Nucleus accumbens (tissue), 56 donors: ENCODE measurements at regions not wholly inside any gene's neighbourhood (a gene's known extent, or its start where the extent isn't known, plus 50 kb on each side); places are given as distances from the start of the nearest gene placed in this dataset.
A peak's percentile ranks its signal among the peaks of the same experiment; 100 is the strongest.

Experiments
- DNase-seq, 56 donors: peaks; one replicate each; lab custom pipeline; 2025; lab: John Stamatoyannopoulos, UW

- DNase-seq: no peak
Observed at GRCh38 chr7:131008840-131009711, 275.1 kb upstream of the KLF14 start.

GRCh38 chr7:131010029-131010716 lies 276.2 kb upstream of the KLF14 start:
- DNase-seq: no peak

GRCh38 chr7:131010717-131011431 lies 276.9 kb upstream of the KLF14 start:
- DNase-seq: no peak

GRCh38 chr7:131011432-131011742 lies 277.4 kb upstream of the KLF14 start:
- DNase-seq: peak in 41 of 56 donors; percentile 15 to 84 (median 47)

- DNase-seq: no peak
Observed at GRCh38 chr7:131011976-131012375, 278.0 kb upstream of the KLF14 start.

- DNase-seq: no peak
Observed at GRCh38 chr7:131012477-131013031, 278.5 kb upstream of the KLF14 start.

- DNase-seq: no peak
Observed at GRCh38 chr7:131013716-131014115, 279.7 kb upstream of the KLF14 start.

GRCh38 chr7:131014906-131015656 lies 281.1 kb upstream of the KLF14 start:
- DNase-seq: no peak

GRCh38 chr7:131015657-131015958 lies 281.6 kb upstream of the KLF14 start:
- DNase-seq: no peak

GRCh38 chr7:131016230-131016629 lies 282.2 kb upstream of the KLF14 start:
- DNase-seq: no peak

GRCh38 chr7:131019351-131019750 lies 285.3 kb upstream of the KLF14 start:
- no peak for DNase-seq

GRCh38 chr7:131020759-131021261 lies 286.8 kb upstream of the KLF14 start:
- no peak for DNase-seq

GRCh38 chr7:131021460-131021859 lies 287.5 kb upstream of the KLF14 start:
- no peak for DNase-seq

- no peak for DNase-seq
Observed at GRCh38 chr7:131021902-131022301, 287.9 kb upstream of the KLF14 start.

GRCh38 chr7:131026297-131027000 lies 292.4 kb upstream of the KLF14 start:
- no peak for DNase-seq

GRCh38 chr7:131027287-131027773 lies 293.3 kb upstream of the KLF14 start:
- peak in 6 of 56 donors; percentile 11 to 37 (median 22) for DNase-seq

GRCh38 chr7:131028295-131028694 lies 294.3 kb upstream of the KLF14 start:
- DNase-seq: no peak

GRCh38 chr7:131029002-131029401 lies 295.0 kb upstream of the KLF14 start:
- DNase-seq: no peak

GRCh38 chr7:131031099-131031868 lies 296.4 kb upstream of the MKLN1 start:
- no peak for DNase-seq
